ENCODE measurements at regions not wholly inside any gene's neighbourhood (a gene's known extent, or its start where the extent isn't known, plus 50 kb on each side); places are given as distances from the start of the nearest gene placed in this dataset.

- DNase-seq (no peak), ATAC-seq (ENCODE audit: low read depth) (no peak)
- Mint-ChIP-seq H3K9me3 (no peaks in the 10 kb centered on the region), H3K4me1 (no peaks in the 10 kb centered on the region), H3K4me3 (no peak overlapping the region), H3K27ac (no peak overlapping the region), H3K27me3 (peaks cover 2% of the 10 kb centered on the region), H3K36me3 (ENCODE audit: low read depth) (no peaks in the 10 kb centered on the region)
- POLR2A ChIA-PET: no interaction called here
- CTCF ChIA-PET: no interaction called here
- intact Hi-C loops (cut with micrococcal nuclease): no loop called here
- no peak for TF ChIP-seq CTCF (IDR thresholded peaks at IDR 0.05)
These were observed 123.1 kb upstream of the MID1 start for GRCh38 chrX:10743476-10743875.

- DNase-seq: no peak
- CTCF ChIA-PET: no interaction called here
- no peak for TF ChIP-seq CTCF (IDR thresholded peaks at IDR 0.05)
- ATAC-seq (ENCODE audit: low read depth): no peak
- Mint-ChIP-seq H3K27me3 (peaks cover 2% of the 10 kb centered on the region), H3K4me3 (no peak overlapping the region), H3K27ac (no peak overlapping the region), H3K9me3 (no peaks in the 10 kb centered on the region), H3K4me1 (no peaks in the 10 kb centered on the region), H3K36me3 (ENCODE audit: low read depth) (no peaks in the 10 kb centered on the region)
- POLR2A ChIA-PET: no interaction called here
- intact Hi-C loops (cut with micrococcal nuclease): no loop called here
These were observed 123.6 kb upstream of the MID1 start for GRCh38 chrX:10744007-10744406.

GRCh38 chrX:10747975-10748374, 127.6 kb upstream of the MID1 start:
- CTCF ChIA-PET: no interaction called here
- no peaks in the 10 kb centered on the region for H3K27me3 Mint-ChIP-seq
- H3K4me1 Mint-ChIP-seq: no peaks in the 10 kb centered on the region
- H3K9me3 Mint-ChIP-seq: no peaks in the 10 kb centered on the region
- no peak overlapping the region for H3K4me3 Mint-ChIP-seq
- H3K27ac Mint-ChIP-seq: no peak overlapping the region
- POLR2A ChIA-PET: no interaction called here
- no peaks in the 10 kb centered on the region for H3K36me3 Mint-ChIP-seq (ENCODE audit: low read depth)
- no peak for DNase-seq
- intact Hi-C loops (cut with micrococcal nuclease): no loop called here
- TF ChIP-seq CTCF (IDR thresholded peaks at IDR 0.05): no peak
- ATAC-seq (ENCODE audit: low read depth): no peak

GRCh38 chrX:10749113-10749512, 128.7 kb upstream of the MID1 start:
- ChIA-PET CTCF (no interaction called here), POLR2A (no interaction called here)
- no peak for ATAC-seq (ENCODE audit: low read depth)
- H3K27me3 Mint-ChIP-seq: no peaks in the 10 kb centered on the region
- no peak overlapping the region for H3K27ac Mint-ChIP-seq
- H3K4me1 Mint-ChIP-seq: no peaks in the 10 kb centered on the region
- no peaks in the 10 kb centered on the region for H3K36me3 Mint-ChIP-seq (ENCODE audit: low read depth)
- H3K9me3 Mint-ChIP-seq: no peaks in the 10 kb centered on the region
- intact Hi-C loops (cut with micrococcal nuclease): no loop called here
- no peak overlapping the region for H3K4me3 Mint-ChIP-seq
- TF ChIP-seq CTCF (IDR thresholded peaks at IDR 0.05): no peak
- no peak for DNase-seq

GRCh38 chrX:10750581-10750980, 130.2 kb upstream of the MID1 start:
- CTCF ChIA-PET: no interaction called here
- intact Hi-C loops (cut with micrococcal nuclease): no loop called here
- Mint-ChIP-seq H3K4me3 (no peak overlapping the region), H3K27ac (no peak overlapping the region), H3K9me3 (no peaks in the 10 kb centered on the region), H3K4me1 (no peaks in the 10 kb centered on the region), H3K27me3 (no peaks in the 10 kb centered on the region), H3K36me3 (ENCODE audit: low read depth) (no peaks in the 10 kb centered on the region)
- POLR2A ChIA-PET: no interaction called here
- no peak for ATAC-seq (ENCODE audit: low read depth)
- TF ChIP-seq CTCF (IDR thresholded peaks at IDR 0.05): no peak
- no peak for DNase-seq
